Nephron (organoid): ENCODE measurements at regions not wholly inside any gene's neighbourhood (a gene's known extent, or its start where the extent isn't known, plus 50 kb on each side); places are given as distances from the start of the nearest gene placed in this dataset.

ENCODE experiments used
- H3K27ac Mint-ChIP-seq, 3 experiments: 2 replicates each; pipeline ENCODE4 v1.8.0; 2020; ENCODE audit warnings: mixed read lengths in 3 of 3, mild to moderate bottlenecking in 2 of 3, moderate library complexity in 1 of 3
- H3K27me3 Mint-ChIP-seq: 2 replicates; pipeline ENCODE4 v1.8.0; 2021; ENCODE audit warnings: low read depth, mild to moderate bottlenecking, moderate library complexity, mixed read lengths
- H3K36me3 Mint-ChIP-seq: 2 replicates; pipeline ENCODE4 v1.8.0; 2020; ENCODE audit warnings: low read depth, mixed read lengths
- H3K4me1 Mint-ChIP-seq: 2 replicates; pipeline ENCODE4 v1.8.0; 2020; ENCODE audit warnings: mixed read lengths
- H3K4me3 Mint-ChIP-seq, 3 experiments: 2 replicates each; pipeline ENCODE4 v1.8.0; 2020; ENCODE audit warnings: mild to moderate bottlenecking in 3 of 3, mixed read lengths in 3 of 3, moderate library complexity in 2 of 3
- H3K9me3 Mint-ChIP-seq: 2 replicates; pipeline ENCODE4 v1.8.0; 2020; ENCODE audit warnings: mixed read lengths
- CTCF ChIP-seq, 3 experiments: fragments of 200-600 bp; sonication (generic); IDR thresholded peaks; one replicate each; pipeline ENCODE4 v1.5.0; 2021; ENCODE audit warnings: antibody characterized with exemption in 3 of 3; ENCODE audit not compliant: unreplicated experiment in 3 of 3

- peaks cover 8% of the 10 kb centered on the region for H3K4me1 Mint-ChIP-seq
- H3K27me3 Mint-ChIP-seq: no peaks in the 10 kb centered on the region
- no peak for TF ChIP-seq CTCF (IDR thresholded peaks at IDR 0.05; ENCODE audit: unreplicated experiment in 3 of 3)
- no peaks in the 10 kb centered on the region for H3K36me3 Mint-ChIP-seq
- no peak overlapping the region for H3K4me3 Mint-ChIP-seq
- no peak overlapping the region for H3K27ac Mint-ChIP-seq
- H3K9me3 Mint-ChIP-seq: no peaks in the 10 kb centered on the region
These were observed 237.5 kb downstream of the C6orf118 start for GRCh38 chr6:165071906-165072305.

- Mint-ChIP-seq H3K9me3 (peaks cover 20% of the 10 kb centered on the region), H3K36me3 (no peaks in the 10 kb centered on the region), H3K4me3 (no peak overlapping the region), H3K4me1 (no peaks in the 10 kb centered on the region), H3K27me3 (peaks cover 5% of the 10 kb centered on the region), H3K27ac (no peak overlapping the region)
- no peak for TF ChIP-seq CTCF (IDR thresholded peaks at IDR 0.05; ENCODE audit: unreplicated experiment in 3 of 3)
These were observed 248.7 kb downstream of the C6orf118 start for GRCh38 chr6:165060720-165061119.

- Mint-ChIP-seq H3K9me3 (peaks cover 16% of the 10 kb centered on the region), H3K4me3 (no peak overlapping the region), H3K4me1 (no peaks in the 10 kb centered on the region), H3K27ac (no peak overlapping the region), H3K36me3 (no peaks in the 10 kb centered on the region), H3K27me3 (peaks cover 5% of the 10 kb centered on the region)
- no peak for TF ChIP-seq CTCF (IDR thresholded peaks at IDR 0.05; ENCODE audit: unreplicated experiment in 3 of 3)
These were observed 250.4 kb downstream of the C6orf118 start for GRCh38 chr6:165059032-165059431.

GRCh38 chr6:165056292-165056691, 253.1 kb downstream of the C6orf118 start:
- H3K4me3 Mint-ChIP-seq: no peak overlapping the region
- H3K36me3 Mint-ChIP-seq: no peaks in the 10 kb centered on the region
- no peak overlapping the region for H3K27ac Mint-ChIP-seq
- H3K9me3 Mint-ChIP-seq: peaks cover 17% of the 10 kb centered on the region
- H3K4me1 Mint-ChIP-seq: no peaks in the 10 kb centered on the region
- no peak for TF ChIP-seq CTCF (IDR thresholded peaks at IDR 0.05; ENCODE audit: unreplicated experiment in 3 of 3)
- H3K27me3 Mint-ChIP-seq: peaks cover 5% of the 10 kb centered on the region

- Mint-ChIP-seq H3K27ac (no peak overlapping the region), H3K4me1 (no peaks in the 10 kb centered on the region), H3K27me3 (peaks cover 5% of the 10 kb centered on the region), H3K9me3 (peaks cover 15% of the 10 kb centered on the region), H3K36me3 (no peaks in the 10 kb centered on the region), H3K4me3 (no peak overlapping the region)
- no peak for TF ChIP-seq CTCF (IDR thresholded peaks at IDR 0.05; ENCODE audit: unreplicated experiment in 3 of 3)
These were observed 254.2 kb downstream of the C6orf118 start for GRCh38 chr6:165055231-165055630.

GRCh38 chr6:165052561-165053480, 256.6 kb downstream of the C6orf118 start:
- peaks cover 2% of the 10 kb centered on the region for H3K27me3 Mint-ChIP-seq
- H3K9me3 Mint-ChIP-seq: peaks cover 26% of the 10 kb centered on the region
- H3K36me3 Mint-ChIP-seq: no peaks in the 10 kb centered on the region
- no peak overlapping the region for H3K4me3 Mint-ChIP-seq
- TF ChIP-seq CTCF (IDR thresholded peaks at IDR 0.05; ENCODE audit: unreplicated experiment in 3 of 3): no peak
- H3K4me1 Mint-ChIP-seq: no peaks in the 10 kb centered on the region
- H3K27ac Mint-ChIP-seq: no peak overlapping the region
